GM23338 (cell line): ENCODE measurements at regions not wholly inside any gene's neighbourhood (a gene's known extent, or its start where the extent isn't known, plus 50 kb on each side); places are given as distances from the start of the nearest gene placed in this dataset.

ENCODE experiments used
- ATAC-seq: fragments of 200-7000 bp; cut with Tn5 transposase; 3 replicates; pipeline ENCODE4 v1.9.1; 2020
- DNase-seq: peaks from one replicate; pipeline ENCODE4 v3.0.0-alpha.2; 2015; ENCODE audit warnings: low spot score
- H2AFZ ChIP-seq: fragments of 200-600 bp; sonication (generic); 2 replicates; pipeline ENCODE4 v1.8.0; 2016; ENCODE audit warnings: antibody characterized with exemption, mild to moderate bottlenecking, moderate library complexity
- H3F3A ChIP-seq: fragments of 200-600 bp; sonication (generic); replicated peaks from 2 replicates; pipeline ENCODE4 v1.8.0; 2017; ENCODE audit warnings: antibody characterized with exemption, mixed run types, low read depth
- H3K27ac ChIP-seq: fragments of 200-600 bp; sonication (generic); 2 replicates; pipeline ENCODE4 v1.6.1; 2016; ENCODE audit warnings: low read depth
- H3K27me3 ChIP-seq: fragments of 200-600 bp; sonication (generic); 2 replicates; pipeline ENCODE4 v1.8.0; 2016; ENCODE audit warnings: mild to moderate bottlenecking, mixed run types, moderate library complexity; ENCODE audit not compliant: insufficient read depth
- H3K36me3 ChIP-seq: fragments of 200-600 bp; sonication (generic); 2 replicates; pipeline ENCODE4 v1.8.0; 2016; ENCODE audit warnings: mild to moderate bottlenecking; ENCODE audit not compliant: insufficient read depth
- H3K4me1 ChIP-seq: fragments of 200-600 bp; sonication (generic); 2 replicates; pipeline ENCODE4 v1.8.0; 2016; ENCODE audit warnings: mild to moderate bottlenecking, moderate library complexity; ENCODE audit not compliant: insufficient read depth
- H3K4me2 ChIP-seq: fragments of 200-600 bp; sonication (generic); 2 replicates; pipeline ENCODE4 v1.7.1; 2017; ENCODE audit warnings: mixed run types
- H3K4me3 ChIP-seq: fragments of 200-600 bp; sonication (generic); 2 replicates; pipeline ENCODE4 v1.6.1; 2016; ENCODE audit warnings: mixed run types
- H3K79me2 ChIP-seq: fragments of 200-600 bp; sonication (generic); replicated peaks from 2 replicates; pipeline ENCODE4 v1.8.0; 2017; ENCODE audit warnings: mild to moderate bottlenecking; ENCODE audit not compliant: insufficient read depth
- H3K9me2 ChIP-seq: fragments of 200-600 bp; sonication (generic); 2 replicates; pipeline ENCODE4 v1.8.0; 2017; ENCODE audit not compliant: insufficient read depth
- H4K20me1 ChIP-seq: fragments of 200-600 bp; sonication (generic); replicated peaks from 2 replicates; pipeline ENCODE4 v1.8.0; 2017; ENCODE audit warnings: mild to moderate bottlenecking; ENCODE audit not compliant: insufficient read depth
- H3K27ac Mint-ChIP-seq: 2 replicates; pipeline ENCODE4 v1.8.0; 2020; ENCODE audit warnings: inconsistent platforms, mild to moderate bottlenecking, moderate library complexity, mixed read lengths
- H3K27me3 Mint-ChIP-seq: 3 replicates; pipeline ENCODE4 v1.8.0; 2022; ENCODE audit warnings: low read depth, mild to moderate bottlenecking, moderate library complexity, mixed read lengths, inconsistent platforms; ENCODE audit not compliant: insufficient read depth, poor library complexity
- H3K36me3 Mint-ChIP-seq: 3 replicates; pipeline ENCODE4 v1.8.0; 2021; ENCODE audit warnings: low read depth, mild to moderate bottlenecking, inconsistent platforms, moderate library complexity, mixed read lengths
- H3K4me1 Mint-ChIP-seq: 3 replicates; pipeline ENCODE4 v1.8.0; 2020; ENCODE audit warnings: mild to moderate bottlenecking, inconsistent platforms, mixed read lengths
- H3K4me3 Mint-ChIP-seq: 3 replicates; pipeline ENCODE4 v1.8.0; 2021; ENCODE audit warnings: moderate library complexity, mild to moderate bottlenecking, inconsistent platforms, mixed read lengths
- H3K9me3 Mint-ChIP-seq: 3 replicates; pipeline ENCODE4 v1.8.0; 2020; ENCODE audit warnings: moderate library complexity, mild to moderate bottlenecking, inconsistent platforms, mixed read lengths
- CREB1 ChIP-seq: fragments of 250-450 bp; sonication (Bioruptor Pico); IDR thresholded peaks from 2 replicates; pipeline ENCODE4 v1.5.0; 2020; ENCODE audit warnings: low read depth, mild to moderate bottlenecking, moderate library complexity
- CTCF ChIP-seq, 2 experiments: fragments of 200-600 bp in 1 of 2; sonication (generic) in 1 of 2; conservative IDR thresholded peaks; 2 replicates each; pipeline versions ENCODE4 v1.5.1 to v1.6.1; 2016 to 2017; ENCODE audit warnings: antibody characterized with exemption in 2 of 2, low read depth in 2 of 2, mild to moderate bottlenecking in 2 of 2, moderate library complexity in 1 of 2
- EZH2phosphoT487 ChIP-seq: fragments of 200-600 bp; sonication (generic); IDR thresholded peaks from one replicate; pipeline ENCODE4 v1.8.1; 2018; ENCODE audit warnings: antibody characterized with exemption; ENCODE audit not compliant: unreplicated experiment
- JUNB ChIP-seq: IDR thresholded peaks from one replicate; pipeline ENCODE4 v1.6.1; 2016; ENCODE audit warnings: antibody characterized with exemption; ENCODE audit not compliant: unreplicated experiment
- NANOG ChIP-seq: IDR thresholded peaks from 2 replicates; pipeline ENCODE4 v1.6.1; 2016; ENCODE audit warnings: antibody characterized with exemption, borderline replicate concordance
- POLR2AphosphoS5 ChIP-seq: IDR thresholded peaks from 2 replicates; pipeline ENCODE4 v1.6.1; 2016; ENCODE audit warnings: antibody characterized with exemption, low read depth
- REST ChIP-seq: IDR thresholded peaks from one replicate; pipeline ENCODE4 v1.6.1; 2018; ENCODE audit warnings: antibody characterized with exemption; ENCODE audit not compliant: unreplicated experiment
- ZNF114 ChIP-seq: fragments of 250-450 bp; sonication (Bioruptor Pico); IDR thresholded peaks from 2 replicates; pipeline ENCODE4 v1.5.0; 2020; ENCODE audit warnings: mild to moderate bottlenecking, moderate library complexity
- ZNF331 ChIP-seq: fragments of 250-450 bp; sonication (Bioruptor Pico); IDR thresholded peaks from 2 replicates; pipeline ENCODE4 v1.5.0; 2020; ENCODE audit warnings: low read depth, mild to moderate bottlenecking, moderate library complexity
- ZNF462 ChIP-seq: fragments of 250-450 bp; sonication (Bioruptor Pico); IDR thresholded peaks from 2 replicates; pipeline ENCODE4 v1.5.0; 2020; ENCODE audit warnings: mild to moderate bottlenecking, moderate library complexity
- TF ChIP-seq, protein P1 (sequence below): IDR thresholded peaks from 2 replicates; pipeline ENCODE4 v1.6.1; 2016; ENCODE audit warnings: antibody characterized with exemption

DNA sequence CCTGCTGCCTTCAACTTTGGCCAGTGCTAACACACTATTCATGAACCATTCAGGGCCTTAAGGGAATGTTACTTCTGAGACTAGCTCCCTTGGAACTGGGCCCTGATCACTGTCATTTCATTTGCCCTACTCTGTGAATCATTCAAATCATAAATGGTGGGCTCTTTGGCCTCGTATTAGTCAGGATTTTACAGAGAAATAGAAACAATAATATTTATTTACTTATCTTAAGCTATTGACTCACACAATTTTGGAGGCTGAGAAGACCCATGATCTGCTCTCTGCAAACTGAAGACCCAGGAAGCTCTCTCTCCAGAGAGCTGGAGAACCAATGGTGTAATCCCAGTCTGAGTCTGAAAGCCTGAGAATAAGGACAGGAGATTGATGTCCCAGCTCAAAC, 398.5 kb downstream of the LRIG3 start:
- Mint-ChIP-seq H3K4me1 (no peaks in the 10 kb centered on the region), H3K9me3 (peaks cover 26% of the 10 kb centered on the region), H3K27me3 (peaks cover 1% of the 10 kb centered on the region), H3K36me3 (peaks cover 24% of the 10 kb centered on the region), H3K27ac (no peak overlapping the region), H3K4me3 (no peak overlapping the region)
- no peaks in the 10 kb centered on the region for H3K4me1 ChIP-seq
- peaks cover 9% of the 10 kb centered on the region; the same call in 1 of the 2 replicates for H3K9me2 ChIP-seq
- DNase-seq (no peak), ATAC-seq (no peak)
- TF ChIP-seq ZNF114 (CRISPR knock-in tag), result no peak
- no peak for TF ChIP-seq REST
- TF ChIP-seq, protein P1, sequence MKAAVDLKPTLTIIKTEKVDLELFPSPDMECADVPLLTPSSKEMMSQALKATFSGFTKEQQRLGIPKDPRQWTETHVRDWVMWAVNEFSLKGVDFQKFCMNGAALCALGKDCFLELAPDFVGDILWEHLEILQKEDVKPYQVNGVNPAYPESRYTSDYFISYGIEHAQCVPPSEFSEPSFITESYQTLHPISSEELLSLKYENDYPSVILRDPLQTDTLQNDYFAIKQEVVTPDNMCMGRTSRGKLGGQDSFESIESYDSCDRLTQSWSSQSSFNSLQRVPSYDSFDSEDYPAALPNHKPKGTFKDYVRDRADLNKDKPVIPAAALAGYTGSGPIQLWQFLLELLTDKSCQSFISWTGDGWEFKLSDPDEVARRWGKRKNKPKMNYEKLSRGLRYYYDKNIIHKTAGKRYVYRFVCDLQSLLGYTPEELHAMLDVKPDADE, result no peak
- TF ChIP-seq NANOG, result no peak
- no peak for TF ChIP-seq POLR2AphosphoS5
- no peak for TF ChIP-seq CTCF (conservative IDR thresholded peaks at IDR 0.05; ENCODE audit: low read depth in 2 of 2)
- no peak for TF ChIP-seq JUNB
- no peak for TF ChIP-seq ZNF462 (CRISPR knock-in tag)
- no peak for TF ChIP-seq ZNF331 (CRISPR knock-in tag)
- no peak for TF ChIP-seq CREB1 (CRISPR knock-in tag)
- no peak for TF ChIP-seq EZH2phosphoT487
- no peak overlapping the region for H3K27ac ChIP-seq
- no peak overlapping the region for H2AFZ ChIP-seq
- H3K36me3 ChIP-seq, result peaks cover 13% of the 10 kb centered on the region; the same call in 1 of the 2 replicates
- H3K4me3 ChIP-seq, result no peak overlapping the region
- no peaks in the 10 kb centered on the region for H3K27me3 ChIP-seq
- H4K20me1 ChIP-seq, result no peaks in the 10 kb centered on the region
- H3K79me2 ChIP-seq, result no peaks in the 10 kb centered on the region
- no peaks in the 10 kb centered on the region for H3F3A ChIP-seq
- no peak overlapping the region for H3K4me2 ChIP-seq
